Fibroblast of the aortic adventitia (primary cell): ENCODE measurements at regions not wholly inside any gene's neighbourhood (a gene's known extent, or its start where the extent isn't known, plus 50 kb on each side); places are given as distances from the start of the nearest gene placed in this dataset.
A peak's percentile ranks its signal among the peaks of the same experiment; 100 is the strongest.

Source experiments
- DNase-seq: peaks from one replicate; pipeline ENCODE4 v3.0.0-alpha.2; 2010; ENCODE audit warnings: low read depth
- H3K4me3 ChIP-seq: 2 replicates; pipeline ENCODE4 v1.5.1; 2011; ENCODE audit warnings: low read depth, mild to moderate bottlenecking, control low read depth, low read length, moderate library complexity
- CTCF ChIP-seq: IDR thresholded peaks from 2 replicates; pipeline ENCODE4 v1.5.1; 2011; ENCODE audit warnings: mild to moderate bottlenecking, low read length, control low read depth, inconsistent platforms; ENCODE audit not compliant: insufficient read depth

- no peak for TF ChIP-seq CTCF
- no peak for DNase-seq
- H3K4me3 ChIP-seq, result no peak overlapping the region
Measured at GRCh38 chr6:211871-212497, 80.3 kb upstream of the DUSP22 start.

GRCh38 chr6:213284-213683 lies 79.0 kb upstream of the DUSP22 start:
- TF ChIP-seq CTCF, result no peak

GRCh38 chr6:214428-214827 lies 77.9 kb upstream of the DUSP22 start:
- TF ChIP-seq CTCF, result no peak
- no peak for DNase-seq
- H3K4me3 ChIP-seq, result no peak overlapping the region

More at GRCh38 chr6:213284-213683, 79.0 kb upstream of the DUSP22 start:
- no peak overlapping the region for H3K4me3 ChIP-seq
- no peak for DNase-seq

- H3K4me3 ChIP-seq, result no peak overlapping the region
- no peak for TF ChIP-seq CTCF
- DNase-seq, result peak; percentile 24
Measured at GRCh38 chr6:215335-216034, 76.8 kb upstream of the DUSP22 start.

- peak; percentile 52 for TF ChIP-seq CTCF
- H3K4me3 ChIP-seq, result no peak overlapping the region
- no peak for DNase-seq
Measured at GRCh38 chr6:217048-217659, 75.1 kb upstream of the DUSP22 start.

GRCh38 chr6:218153-219018 lies 73.9 kb upstream of the DUSP22 start:
- H3K4me3 ChIP-seq, result no peak overlapping the region
- DNase-seq, result no peak
- TF ChIP-seq CTCF, result no peak
